ENCODE measurements at regions not wholly inside any gene's neighbourhood (a gene's known extent, or its start where the extent isn't known, plus 50 kb on each side); places are given as distances from the start of the nearest gene placed in this dataset.

DNA sequence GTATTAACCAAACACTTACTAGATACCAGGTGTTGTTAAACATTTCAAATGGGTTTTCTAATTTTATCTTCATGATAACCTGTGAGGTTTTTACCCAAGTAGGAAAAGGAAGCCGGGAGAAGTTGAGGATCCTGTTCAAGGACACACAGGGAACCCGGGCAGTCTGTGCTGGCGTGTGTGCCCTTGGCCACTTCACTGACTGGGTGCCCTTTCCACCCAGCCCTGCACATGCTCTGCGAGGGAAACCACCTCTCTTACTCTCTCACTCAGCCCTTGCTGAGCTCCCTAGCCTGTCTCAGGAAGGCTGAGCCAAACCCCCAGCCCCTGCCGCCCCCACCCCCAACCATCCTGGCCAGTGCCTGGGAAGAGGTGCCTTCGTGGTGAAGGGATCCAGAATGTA is 51.8 kb downstream of the TEX44 start:
- TF ChIP-seq, protein P1, sequence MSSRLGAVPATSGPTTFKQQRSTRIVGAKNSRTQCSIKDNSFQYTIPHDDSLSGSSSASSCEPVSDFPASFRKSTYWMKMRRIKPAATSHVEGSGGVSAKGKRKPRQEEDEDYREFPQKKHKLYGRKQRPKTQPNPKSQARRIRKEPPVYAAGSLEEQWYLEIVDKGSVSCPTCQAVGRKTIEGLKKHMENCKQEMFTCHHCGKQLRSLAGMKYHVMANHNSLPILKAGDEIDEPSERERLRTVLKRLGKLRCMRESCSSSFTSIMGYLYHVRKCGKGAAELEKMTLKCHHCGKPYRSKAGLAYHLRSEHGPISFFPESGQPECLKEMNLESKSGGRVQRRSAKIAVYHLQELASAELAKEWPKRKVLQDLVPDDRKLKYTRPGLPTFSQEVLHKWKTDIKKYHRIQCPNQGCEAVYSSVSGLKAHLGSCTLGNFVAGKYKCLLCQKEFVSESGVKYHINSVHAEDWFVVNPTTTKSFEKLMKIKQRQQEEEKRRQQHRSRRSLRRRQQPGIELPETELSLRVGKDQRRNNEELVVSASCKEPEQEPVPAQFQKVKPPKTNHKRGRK (CRISPR knock-in tag; IDR thresholded peaks at IDR 0.05): no peak
- no peak for TF ChIP-seq GFI1 (CRISPR knock-in tag; IDR thresholded peaks at IDR 0.05; ENCODE audit: borderline replicate concordance)
- TF ChIP-seq GATAD1 (CRISPR knock-in tag; IDR thresholded peaks at IDR 0.05): no peak
- no peak for TF ChIP-seq ZFP90 (CRISPR knock-in tag; IDR thresholded peaks at IDR 0.05; ENCODE audit: borderline replicate concordance)
- TF ChIP-seq DR1 (CRISPR knock-in tag; IDR thresholded peaks at IDR 0.05): no peak
- TF ChIP-seq, protein P2, sequence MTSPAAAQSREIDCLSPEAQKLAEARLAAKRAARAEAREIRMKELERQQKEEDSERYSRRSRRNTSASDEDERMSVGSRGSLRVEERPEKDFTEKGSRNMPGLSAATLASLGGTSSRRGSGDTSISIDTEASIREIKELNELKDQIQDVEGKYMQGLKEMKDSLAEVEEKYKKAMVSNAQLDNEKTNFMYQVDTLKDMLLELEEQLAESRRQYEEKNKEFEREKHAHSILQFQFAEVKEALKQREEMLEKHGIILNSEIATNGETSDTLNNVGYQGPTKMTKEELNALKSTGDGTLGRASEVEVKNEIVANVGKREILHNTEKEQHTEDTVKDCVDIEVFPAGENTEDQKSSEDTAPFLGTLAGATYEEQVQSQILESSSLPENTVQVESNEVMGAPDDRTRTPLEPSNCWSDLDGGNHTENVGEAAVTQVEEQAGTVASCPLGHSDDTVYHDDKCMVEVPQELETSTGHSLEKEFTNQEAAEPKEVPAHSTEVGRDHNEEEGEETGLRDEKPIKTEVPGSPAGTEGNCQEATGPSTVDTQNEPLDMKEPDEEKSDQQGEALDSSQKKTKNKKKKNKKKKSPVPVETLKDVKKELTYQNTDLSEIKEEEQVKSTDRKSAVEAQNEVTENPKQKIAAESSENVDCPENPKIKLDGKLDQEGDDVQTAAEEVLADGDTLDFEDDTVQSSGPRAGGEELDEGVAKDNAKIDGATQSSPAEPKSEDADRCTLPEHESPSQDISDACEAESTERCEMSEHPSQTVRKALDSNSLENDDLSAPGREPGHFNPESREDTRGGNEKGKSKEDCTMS (CRISPR knock-in tag; conservative IDR thresholded peaks at IDR 0.05): no peak
- TF ChIP-seq, protein P3, sequence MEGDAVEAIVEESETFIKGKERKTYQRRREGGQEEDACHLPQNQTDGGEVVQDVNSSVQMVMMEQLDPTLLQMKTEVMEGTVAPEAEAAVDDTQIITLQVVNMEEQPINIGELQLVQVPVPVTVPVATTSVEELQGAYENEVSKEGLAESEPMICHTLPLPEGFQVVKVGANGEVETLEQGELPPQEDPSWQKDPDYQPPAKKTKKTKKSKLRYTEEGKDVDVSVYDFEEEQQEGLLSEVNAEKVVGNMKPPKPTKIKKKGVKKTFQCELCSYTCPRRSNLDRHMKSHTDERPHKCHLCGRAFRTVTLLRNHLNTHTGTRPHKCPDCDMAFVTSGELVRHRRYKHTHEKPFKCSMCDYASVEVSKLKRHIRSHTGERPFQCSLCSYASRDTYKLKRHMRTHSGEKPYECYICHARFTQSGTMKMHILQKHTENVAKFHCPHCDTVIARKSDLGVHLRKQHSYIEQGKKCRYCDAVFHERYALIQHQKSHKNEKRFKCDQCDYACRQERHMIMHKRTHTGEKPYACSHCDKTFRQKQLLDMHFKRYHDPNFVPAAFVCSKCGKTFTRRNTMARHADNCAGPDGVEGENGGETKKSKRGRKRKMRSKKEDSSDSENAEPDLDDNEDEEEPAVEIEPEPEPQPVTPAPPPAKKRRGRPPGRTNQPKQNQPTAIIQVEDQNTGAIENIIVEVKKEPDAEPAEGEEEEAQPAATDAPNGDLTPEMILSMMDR (CRISPR knock-in tag; IDR thresholded peaks at IDR 0.05): no peak
- TF ChIP-seq PPARG (CRISPR knock-in tag; conservative IDR thresholded peaks at IDR 0.05): no peak
- TF ChIP-seq, protein P4, sequence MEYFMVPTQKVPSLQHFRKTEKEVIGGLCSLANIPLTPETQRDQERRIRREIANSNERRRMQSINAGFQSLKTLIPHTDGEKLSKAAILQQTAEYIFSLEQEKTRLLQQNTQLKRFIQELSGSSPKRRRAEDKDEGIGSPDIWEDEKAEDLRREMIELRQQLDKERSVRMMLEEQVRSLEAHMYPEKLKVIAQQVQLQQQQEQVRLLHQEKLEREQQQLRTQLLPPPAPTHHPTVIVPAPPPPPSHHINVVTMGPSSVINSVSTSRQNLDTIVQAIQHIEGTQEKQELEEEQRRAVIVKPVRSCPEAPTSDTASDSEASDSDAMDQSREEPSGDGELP (IDR thresholded peaks at IDR 0.05; ENCODE audit: borderline replicate concordance, low read depth): no peak
- TF ChIP-seq, protein P5, sequence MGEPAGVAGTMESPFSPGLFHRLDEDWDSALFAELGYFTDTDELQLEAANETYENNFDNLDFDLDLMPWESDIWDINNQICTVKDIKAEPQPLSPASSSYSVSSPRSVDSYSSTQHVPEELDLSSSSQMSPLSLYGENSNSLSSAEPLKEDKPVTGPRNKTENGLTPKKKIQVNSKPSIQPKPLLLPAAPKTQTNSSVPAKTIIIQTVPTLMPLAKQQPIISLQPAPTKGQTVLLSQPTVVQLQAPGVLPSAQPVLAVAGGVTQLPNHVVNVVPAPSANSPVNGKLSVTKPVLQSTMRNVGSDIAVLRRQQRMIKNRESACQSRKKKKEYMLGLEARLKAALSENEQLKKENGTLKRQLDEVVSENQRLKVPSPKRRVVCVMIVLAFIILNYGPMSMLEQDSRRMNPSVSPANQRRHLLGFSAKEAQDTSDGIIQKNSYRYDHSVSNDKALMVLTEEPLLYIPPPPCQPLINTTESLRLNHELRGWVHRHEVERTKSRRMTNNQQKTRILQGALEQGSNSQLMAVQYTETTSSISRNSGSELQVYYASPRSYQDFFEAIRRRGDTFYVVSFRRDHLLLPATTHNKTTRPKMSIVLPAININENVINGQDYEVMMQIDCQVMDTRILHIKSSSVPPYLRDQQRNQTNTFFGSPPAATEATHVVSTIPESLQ (CRISPR knock-in tag; conservative IDR thresholded peaks at IDR 0.05): no peak
- no peaks in the 10 kb centered on the region for H3K9me3 ChIP-seq (ENCODE audit: low read length)
- 27% methylated on average over 6 of the region's 6 CpGs for WGBS (ENCODE audit: low lambda C conversion rate)
- H3K36me3 ChIP-seq (replicated peaks in 1 of 2; ENCODE audit: control insufficient read depth in 1 of 2, insufficient read depth in 2 of 2, low read length in 2 of 2): no peaks in the 10 kb centered on the region
- H3K27me3 ChIP-seq (ENCODE audit: control insufficient read depth in 1 of 2, insufficient read depth in 2 of 2, low read length in 2 of 2): peaks cover 2 to 44% of the 10 kb centered on the region in 2 experiments
- no peak for DNase-seq (ENCODE audit: low spot score)
- no peak overlapping the region for H3K9ac ChIP-seq (ENCODE audit: insufficient read depth, low read depth, low read length)
- no peak overlapping the region for H2AFZ ChIP-seq (ENCODE audit: low read length)
- no peak overlapping the region for H3K27ac ChIP-seq (ENCODE audit: extremely low read length, insufficient read depth, low read length)
- no peak overlapping the region for H3K4me3 ChIP-seq (replicated peaks in 1 of 3; ENCODE audit: insufficient read depth in 1 of 3, low read depth in 2 of 3, low read length in 3 of 3)
- in situ Hi-C loops (cut with HindIII; ENCODE audit: extremely low pct_ligation_motif_present, low pct_unique_long_range_greater_than_20kb) (no loop called here), intact Hi-C loops (cut with micrococcal nuclease; ENCODE audit: unreplicated experiment) (no loop called here)
- FAIRE-seq: no peak
- H3K4me1 ChIP-seq (ENCODE audit: insufficient read depth, low read length): peaks cover 19% of the 10 kb centered on the region
- H4K20me1 ChIP-seq (ENCODE audit: insufficient read depth, low read length): no peaks in the 10 kb centered on the region
- BruUV-seq (replicated peaks): no TSS peak
- ChIA-PET CTCF (ENCODE audit: low intra/inter-chr PET ratio, low total read pairs) (no interaction called here), POLR2A (no interaction called here)
- ATAC-seq: no peak
- H3K4me2 ChIP-seq (ENCODE audit: low read depth, low read length): no peak overlapping the region
- no peaks in the 10 kb centered on the region for H3K79me2 ChIP-seq (ENCODE audit: insufficient read depth, low read length)

All from HepG2 (cell line).